ENCODE measurements at regions not wholly inside any gene's neighbourhood (a gene's known extent, or its start where the extent isn't known, plus 50 kb on each side); places are given as distances from the start of the nearest gene placed in this dataset.

DNA sequence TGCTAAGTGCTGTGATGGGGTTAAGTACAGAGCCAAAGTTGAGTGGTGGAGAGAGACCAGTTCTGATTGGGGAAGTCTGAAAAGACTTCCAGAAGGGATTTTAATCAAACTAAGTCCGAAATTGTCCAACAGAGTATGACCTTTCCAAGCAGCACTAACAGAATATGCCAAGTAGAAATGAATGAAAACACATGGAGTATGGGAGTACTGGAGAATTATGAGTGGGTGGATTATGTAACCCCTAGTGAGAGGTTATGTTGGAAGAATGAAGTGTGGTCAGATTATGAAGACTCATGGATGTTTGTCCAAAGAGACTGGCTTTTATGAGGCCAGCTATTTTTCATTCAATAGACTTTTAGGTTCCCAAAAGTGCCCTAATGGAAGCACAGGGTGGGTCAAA lies 94.0 kb upstream of the PLEKHA5 start:
- H3K4me1 ChIP-seq = no peaks in the 10 kb centered on the region
- intact Hi-C loops (cut with DNase I) = no loop called here
- TF ChIP-seq POLR2A (IDR thresholded peaks at IDR 0.05) = no peak
- no peak for TF ChIP-seq CTCF (IDR thresholded peaks at IDR 0.05)
- TF ChIP-seq POLR2AphosphoS5 (IDR thresholded peaks at IDR 0.05; ENCODE audit: insufficient read depth in 1 of 2, low read depth in 1 of 2) = no peak
- no peaks in the 10 kb centered on the region for H3K27me3 ChIP-seq
- H3K27ac ChIP-seq = no peak overlapping the region
- no peaks in the 10 kb centered on the region for H3K36me3 ChIP-seq
- H3K4me3 ChIP-seq = no peak overlapping the region
- no peak for DNase-seq (ENCODE audit: extremely low spot score in 2 of 2)
- no peaks in the 10 kb centered on the region for H3K9me3 ChIP-seq

- H3K4me1 ChIP-seq = no peaks in the 10 kb centered on the region
- no peaks in the 10 kb centered on the region for H3K9me3 ChIP-seq
- intact Hi-C loops (cut with DNase I) = no loop called here
- no peaks in the 10 kb centered on the region for H3K36me3 ChIP-seq
- H3K4me3 ChIP-seq = no peak overlapping the region
- DNase-seq (ENCODE audit: extremely low spot score in 2 of 2) = no peak
- H3K27me3 ChIP-seq = no peaks in the 10 kb centered on the region
- TF ChIP-seq POLR2A (IDR thresholded peaks at IDR 0.05) (no peak), POLR2AphosphoS5 (IDR thresholded peaks at IDR 0.05; ENCODE audit: insufficient read depth in 1 of 2, low read depth in 1 of 2) (no peak), CTCF (IDR thresholded peaks at IDR 0.05) (no peak)
- no peak overlapping the region for H3K27ac ChIP-seq
These were observed 92.7 kb upstream of the PLEKHA5 start for GRCh38 chr12:19036673-19037357.

DNA sequence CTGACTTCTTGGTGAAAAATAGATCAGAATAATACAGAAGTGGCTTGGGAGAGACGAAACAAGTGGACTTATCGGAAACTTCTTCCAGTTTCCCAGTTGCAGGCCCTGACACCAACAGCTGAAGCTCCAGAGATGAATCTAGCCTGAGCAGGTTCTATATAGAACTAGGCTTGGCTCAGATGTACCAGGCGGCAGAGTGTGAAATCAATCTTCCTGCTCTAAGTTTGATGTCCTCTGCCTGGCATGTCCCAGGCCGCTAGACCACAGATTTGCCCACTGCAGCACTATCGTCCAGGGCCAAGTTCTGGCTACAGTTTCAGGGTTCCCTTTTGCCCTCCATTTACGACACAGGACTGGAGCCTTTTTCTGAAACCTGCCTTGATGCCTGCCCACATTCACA lies 91.3 kb upstream of the PLEKHA5 start:
- Histone ChIP-seq H3K27me3 (no peaks in the 10 kb centered on the region), H3K4me3 (no peak overlapping the region), H3K36me3 (no peaks in the 10 kb centered on the region), H3K4me1 (no peaks in the 10 kb centered on the region), H3K9me3 (no peaks in the 10 kb centered on the region), H3K27ac (no peak overlapping the region)
- intact Hi-C loops (cut with DNase I) = no loop called here
- TF ChIP-seq POLR2A (IDR thresholded peaks at IDR 0.05) (no peak), POLR2AphosphoS5 (IDR thresholded peaks at IDR 0.05; ENCODE audit: insufficient read depth in 1 of 2, low read depth in 1 of 2) (no peak), CTCF (IDR thresholded peaks at IDR 0.05) (no peak)
- no peak for DNase-seq (ENCODE audit: extremely low spot score in 2 of 2)

- no peak for TF ChIP-seq POLR2AphosphoS5 (IDR thresholded peaks at IDR 0.05; ENCODE audit: insufficient read depth in 1 of 2, low read depth in 1 of 2)
- no peak for TF ChIP-seq CTCF (IDR thresholded peaks at IDR 0.05)
- no peak for TF ChIP-seq POLR2A (IDR thresholded peaks at IDR 0.05)
- Histone ChIP-seq H3K4me3 (no peak overlapping the region), H3K27me3 (no peaks in the 10 kb centered on the region), H3K9me3 (no peaks in the 10 kb centered on the region), H3K27ac (no peak overlapping the region), H3K4me1 (no peaks in the 10 kb centered on the region), H3K36me3 (no peaks in the 10 kb centered on the region)
- intact Hi-C loops (cut with DNase I) = no loop called here
- no peak for DNase-seq (ENCODE audit: extremely low spot score in 2 of 2)
These were observed 90.0 kb upstream of the PLEKHA5 start for GRCh38 chr12:19039515-19039914.

DNA sequence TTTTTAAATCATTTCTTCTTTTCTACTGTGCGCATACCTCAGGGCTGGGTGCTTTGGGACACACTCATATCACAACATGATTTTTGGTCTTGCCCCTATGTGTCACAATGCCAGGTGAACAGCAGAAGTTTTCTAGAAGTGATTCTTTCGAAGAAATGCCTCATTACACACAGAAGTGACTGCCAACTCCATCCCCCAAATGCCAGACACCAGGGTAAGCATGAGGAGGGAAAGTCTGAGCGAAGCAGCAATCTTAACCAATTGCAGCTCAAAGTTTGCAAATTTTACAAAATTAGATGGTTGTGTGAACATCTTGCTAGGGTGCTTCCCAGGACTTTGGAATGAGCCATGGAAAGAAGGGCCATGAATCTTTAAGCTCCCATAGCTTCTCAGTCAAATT lies 87.3 kb upstream of the PLEKHA5 start:
- DNase-seq (ENCODE audit: extremely low spot score in 2 of 2) = no peak
- intact Hi-C loops (cut with DNase I) = no loop called here
- TF ChIP-seq POLR2A (IDR thresholded peaks at IDR 0.05) = no peak
- TF ChIP-seq CTCF (IDR thresholded peaks at IDR 0.05) = no peak
- TF ChIP-seq POLR2AphosphoS5 (IDR thresholded peaks at IDR 0.05; ENCODE audit: insufficient read depth in 1 of 2, low read depth in 1 of 2) = no peak
- no peaks in the 10 kb centered on the region for H3K9me3 ChIP-seq
- H3K4me3 ChIP-seq = no peak overlapping the region
- H3K27ac ChIP-seq = no peak overlapping the region
- no peaks in the 10 kb centered on the region for H3K36me3 ChIP-seq
- no peaks in the 10 kb centered on the region for H3K27me3 ChIP-seq
- H3K4me1 ChIP-seq = no peaks in the 10 kb centered on the region

All from vagina (tissue), 2 donors.